GM06990 (cell line): ENCODE measurements at regions not wholly inside any gene's neighbourhood (a gene's known extent, or its start where the extent isn't known, plus 50 kb on each side); places are given as distances from the start of the nearest gene placed in this dataset.

Experiments used
- DNase-seq: peaks from one replicate; pipeline ENCODE4 v3.0.0-alpha.2; 2011; ENCODE audit not compliant: insufficient read length; ENCODE audit errors: extremely low read depth
- H3K27me3 ChIP-seq: replicated peaks from 2 replicates; pipeline ENCODE4 v1.6.0; 2011; ENCODE audit warnings: low read length; ENCODE audit not compliant: control insufficient read depth, insufficient read depth
- H3K36me3 ChIP-seq: 2 replicates; pipeline ENCODE4 v1.5.1; 2011; ENCODE audit warnings: low read length; ENCODE audit not compliant: control insufficient read depth, insufficient read depth
- H3K4me3 ChIP-seq: replicated peaks from 2 replicates; pipeline ENCODE4 v1.5.1; 2011; ENCODE audit warnings: low read depth, mild to moderate bottlenecking, control low read depth, low read length
- TF ChIP-seq, protein P1 (sequence below): IDR thresholded peaks from 2 replicates; pipeline ENCODE4 v1.5.1; 2011; ENCODE audit warnings: low read length, control low read depth, mild to moderate bottlenecking, inconsistent platforms; ENCODE audit not compliant: insufficient read depth, poor library complexity, severe bottlenecking

DNA sequence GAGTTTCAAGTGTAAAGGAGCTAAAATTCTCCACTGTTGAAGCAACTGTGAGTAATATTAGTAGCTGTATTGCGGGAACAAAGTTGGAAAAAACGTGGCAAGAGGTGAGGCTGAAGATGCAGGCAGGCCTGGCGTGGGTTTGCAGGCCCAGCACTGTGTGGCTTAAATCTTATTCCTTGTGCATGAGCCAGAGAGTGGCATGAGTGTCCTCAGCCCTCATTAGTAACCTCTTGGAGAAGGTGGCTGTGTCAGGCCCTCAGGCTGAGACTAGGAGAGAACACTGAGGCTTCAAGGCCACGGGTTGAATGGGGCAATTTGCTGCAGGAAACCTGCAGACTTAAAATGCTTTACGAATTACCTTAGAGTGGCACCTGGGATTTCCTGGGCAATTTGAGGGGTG is 372.7 kb upstream of the CITED2 start:
- DNase-seq, result no peak
- TF ChIP-seq, protein P1, sequence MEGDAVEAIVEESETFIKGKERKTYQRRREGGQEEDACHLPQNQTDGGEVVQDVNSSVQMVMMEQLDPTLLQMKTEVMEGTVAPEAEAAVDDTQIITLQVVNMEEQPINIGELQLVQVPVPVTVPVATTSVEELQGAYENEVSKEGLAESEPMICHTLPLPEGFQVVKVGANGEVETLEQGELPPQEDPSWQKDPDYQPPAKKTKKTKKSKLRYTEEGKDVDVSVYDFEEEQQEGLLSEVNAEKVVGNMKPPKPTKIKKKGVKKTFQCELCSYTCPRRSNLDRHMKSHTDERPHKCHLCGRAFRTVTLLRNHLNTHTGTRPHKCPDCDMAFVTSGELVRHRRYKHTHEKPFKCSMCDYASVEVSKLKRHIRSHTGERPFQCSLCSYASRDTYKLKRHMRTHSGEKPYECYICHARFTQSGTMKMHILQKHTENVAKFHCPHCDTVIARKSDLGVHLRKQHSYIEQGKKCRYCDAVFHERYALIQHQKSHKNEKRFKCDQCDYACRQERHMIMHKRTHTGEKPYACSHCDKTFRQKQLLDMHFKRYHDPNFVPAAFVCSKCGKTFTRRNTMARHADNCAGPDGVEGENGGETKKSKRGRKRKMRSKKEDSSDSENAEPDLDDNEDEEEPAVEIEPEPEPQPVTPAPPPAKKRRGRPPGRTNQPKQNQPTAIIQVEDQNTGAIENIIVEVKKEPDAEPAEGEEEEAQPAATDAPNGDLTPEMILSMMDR, result no peak
- no peaks in the 10 kb centered on the region for H3K27me3 ChIP-seq

DNA sequence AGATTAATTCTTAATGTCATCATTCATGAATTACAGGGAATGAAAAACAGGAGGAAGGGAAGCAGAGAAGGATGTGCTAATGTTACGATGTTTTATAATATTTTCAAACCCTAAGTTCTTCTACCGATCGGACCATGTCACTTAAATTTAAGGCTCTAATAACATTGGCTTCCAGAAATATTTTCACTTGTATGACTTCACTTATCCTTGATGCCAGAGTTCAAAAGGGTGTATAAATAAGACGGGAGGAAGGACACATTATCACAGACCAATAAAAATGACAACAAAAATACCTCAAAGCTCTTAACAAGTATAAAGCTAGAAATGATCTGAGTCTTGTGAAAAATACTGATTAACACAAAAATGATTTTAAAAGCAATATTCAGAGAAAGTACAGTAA is 370.4 kb upstream of the CITED2 start:
- no peaks in the 10 kb centered on the region for H3K36me3 ChIP-seq
- DNase-seq, result no peak
- no peaks in the 10 kb centered on the region for H3K27me3 ChIP-seq
- H3K4me3 ChIP-seq, result no peak overlapping the region
- TF ChIP-seq, protein P1, result no peak

More for the DNA sequence above, 372.7 kb upstream of the CITED2 start:
- no peaks in the 10 kb centered on the region for H3K36me3 ChIP-seq
- no peak overlapping the region for H3K4me3 ChIP-seq

GRCh38 chr6:139743664-139744437 is 369.4 kb upstream of the CITED2 start:
- H3K4me3 ChIP-seq, result no peak overlapping the region
- no peaks in the 10 kb centered on the region for H3K27me3 ChIP-seq
- TF ChIP-seq, protein P1, result no peak
- H3K36me3 ChIP-seq, result no peaks in the 10 kb centered on the region
- no peak for DNase-seq

DNA sequence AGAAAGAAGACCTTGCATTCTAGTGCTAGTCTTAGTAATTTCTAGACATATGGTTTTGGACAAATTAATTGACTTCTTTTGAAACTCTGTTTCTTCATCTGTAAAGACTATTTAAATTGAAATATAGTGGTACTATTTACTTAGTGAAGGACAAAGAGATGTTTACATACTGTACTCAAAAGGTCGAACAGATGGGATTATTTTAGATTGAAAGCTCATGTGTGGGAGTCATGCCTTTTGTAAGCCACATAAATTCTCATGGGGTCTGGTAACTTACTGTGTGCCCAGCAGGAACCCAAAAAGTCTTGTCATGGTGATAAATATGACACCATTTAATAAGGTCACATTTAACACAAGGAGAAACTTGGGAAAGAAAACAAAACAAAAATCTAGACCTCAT is 368.2 kb upstream of the CITED2 start:
- Histone ChIP-seq H3K4me3 (no peak overlapping the region), H3K36me3 (no peaks in the 10 kb centered on the region), H3K27me3 (no peaks in the 10 kb centered on the region)
- DNase-seq, result no peak
- TF ChIP-seq, protein P1, result no peak

DNA sequence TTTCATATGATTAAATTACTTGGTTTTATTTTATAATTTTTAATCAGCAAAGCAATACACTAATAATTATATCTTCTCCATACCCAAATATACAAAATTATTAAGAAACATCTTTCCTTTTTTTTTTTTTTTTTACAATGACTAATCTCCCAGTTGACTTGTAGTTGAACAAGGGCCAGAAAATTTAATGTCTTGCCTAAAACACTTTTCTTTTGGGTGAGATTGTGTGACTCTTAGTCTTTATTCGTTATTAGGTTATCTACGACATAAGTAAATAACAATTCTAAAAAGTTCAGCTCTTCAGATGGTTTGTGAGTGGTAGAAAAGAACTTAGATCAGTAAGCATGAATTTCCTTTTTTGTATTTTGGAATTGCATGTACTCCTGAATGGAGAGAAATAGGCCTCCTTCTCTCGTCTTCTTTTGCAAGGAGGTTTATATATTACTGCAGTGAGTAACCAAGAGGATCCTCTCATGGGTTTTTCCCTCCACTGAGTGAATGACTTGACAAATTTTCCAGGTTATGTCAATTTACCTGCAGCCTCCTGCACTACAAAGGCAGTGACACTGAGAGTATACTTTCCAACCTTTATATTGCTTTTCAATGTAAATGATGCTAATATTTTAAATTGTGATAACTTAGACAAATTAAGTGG is 364.5 kb upstream of the CITED2 start:
- no peak overlapping the region for H3K4me3 ChIP-seq
- DNase-seq, result no peak
- no peaks in the 10 kb centered on the region for H3K27me3 ChIP-seq
- H3K36me3 ChIP-seq, result no peaks in the 10 kb centered on the region
- TF ChIP-seq, protein P1, result no peak
